ENCODE measurements at regions not wholly inside any gene's neighbourhood (a gene's known extent, or its start where the extent isn't known, plus 50 kb on each side); places are given as distances from the start of the nearest gene placed in this dataset.

DNA sequence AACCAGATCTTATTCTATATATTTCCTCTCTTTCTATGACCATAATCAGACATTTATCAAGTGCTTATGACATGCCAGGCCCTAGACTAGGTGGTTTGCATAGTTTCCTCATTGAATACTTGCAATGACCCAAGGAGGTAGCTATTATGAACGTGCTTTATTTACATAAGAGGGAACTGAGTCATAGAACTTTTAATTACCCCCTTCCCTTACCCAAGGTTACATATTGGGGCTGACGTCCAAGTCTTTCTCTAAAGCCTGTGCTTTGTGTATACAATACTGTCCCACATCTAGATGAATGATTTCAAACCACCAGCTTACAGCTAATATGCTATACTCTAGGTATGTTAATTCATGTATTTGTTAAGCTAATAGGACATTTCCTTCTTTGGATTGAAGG is 91.9 kb upstream of the NPY start:
- peaks cover 3% of the 10 kb centered on the region for H3K27me3 ChIP-seq (ENCODE audit: insufficient read depth, low read length, poor library complexity)
- no peaks in the 10 kb centered on the region for H3K9me3 ChIP-seq (ENCODE audit: insufficient read depth, low read length, severe bottlenecking)
- no peak overlapping the region for H3K4me2 ChIP-seq (ENCODE audit: insufficient read depth, low read length)
- no peaks in the 10 kb centered on the region for H4K20me1 ChIP-seq (ENCODE audit: insufficient read depth, low read length)
- no peak overlapping the region for H2AFZ ChIP-seq (ENCODE audit: low read depth, low read length)
- no peaks in the 10 kb centered on the region for H3K36me3 ChIP-seq (ENCODE audit: insufficient read depth, low read length)
- DNase-seq: no peak
- no peak overlapping the region for H3K4me3 ChIP-seq (ENCODE audit: low read depth in 1 of 2, low read length in 2 of 2)
- no peak overlapping the region for H3K9ac ChIP-seq (ENCODE audit: low read depth, low read length)
- H3K27ac ChIP-seq (ENCODE audit: low read length): no peak overlapping the region
- no peaks in the 10 kb centered on the region for H3K4me1 ChIP-seq (ENCODE audit: insufficient read depth, low read length)
- no peak for TF ChIP-seq EZH2 (IDR thresholded peaks at IDR 0.05; ENCODE audit: borderline replicate concordance, low read depth, low read length, severe bottlenecking)
- TF ChIP-seq, protein P1, sequence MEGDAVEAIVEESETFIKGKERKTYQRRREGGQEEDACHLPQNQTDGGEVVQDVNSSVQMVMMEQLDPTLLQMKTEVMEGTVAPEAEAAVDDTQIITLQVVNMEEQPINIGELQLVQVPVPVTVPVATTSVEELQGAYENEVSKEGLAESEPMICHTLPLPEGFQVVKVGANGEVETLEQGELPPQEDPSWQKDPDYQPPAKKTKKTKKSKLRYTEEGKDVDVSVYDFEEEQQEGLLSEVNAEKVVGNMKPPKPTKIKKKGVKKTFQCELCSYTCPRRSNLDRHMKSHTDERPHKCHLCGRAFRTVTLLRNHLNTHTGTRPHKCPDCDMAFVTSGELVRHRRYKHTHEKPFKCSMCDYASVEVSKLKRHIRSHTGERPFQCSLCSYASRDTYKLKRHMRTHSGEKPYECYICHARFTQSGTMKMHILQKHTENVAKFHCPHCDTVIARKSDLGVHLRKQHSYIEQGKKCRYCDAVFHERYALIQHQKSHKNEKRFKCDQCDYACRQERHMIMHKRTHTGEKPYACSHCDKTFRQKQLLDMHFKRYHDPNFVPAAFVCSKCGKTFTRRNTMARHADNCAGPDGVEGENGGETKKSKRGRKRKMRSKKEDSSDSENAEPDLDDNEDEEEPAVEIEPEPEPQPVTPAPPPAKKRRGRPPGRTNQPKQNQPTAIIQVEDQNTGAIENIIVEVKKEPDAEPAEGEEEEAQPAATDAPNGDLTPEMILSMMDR (IDR thresholded peaks at IDR 0.05; ENCODE audit: borderline replicate concordance, extremely low read depth, low read length, poor library complexity, severe bottlenecking): no peak
- no peaks in the 10 kb centered on the region for H3K79me2 ChIP-seq (ENCODE audit: insufficient read depth, low read length)
- ATAC-seq (ENCODE audit: insufficient read depth, low read depth): no peak

DNA sequence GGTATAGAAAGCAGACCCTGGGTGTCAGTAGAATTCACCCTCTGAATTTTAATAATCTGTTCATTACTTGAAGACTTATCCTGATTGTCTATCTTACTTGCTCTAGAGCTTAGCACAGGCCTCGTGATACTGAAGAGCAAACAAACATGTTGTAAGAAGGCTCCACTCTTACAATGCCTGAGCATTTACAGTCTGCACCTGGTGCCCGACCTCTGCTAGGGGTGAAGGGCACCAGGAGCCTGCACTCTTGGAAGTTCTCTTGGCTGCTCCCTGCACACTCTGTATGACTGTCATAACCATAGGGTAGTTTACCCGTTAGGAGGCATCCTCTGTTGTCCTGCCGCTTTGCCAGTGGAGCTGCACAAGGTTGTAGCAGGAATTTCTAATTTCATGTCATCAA is 91.3 kb upstream of the NPY start:
- Histone ChIP-seq H3K4me2 (ENCODE audit: insufficient read depth, low read length) (no peak overlapping the region), H3K9me3 (ENCODE audit: insufficient read depth, low read length, severe bottlenecking) (no peaks in the 10 kb centered on the region), H3K27me3 (ENCODE audit: insufficient read depth, low read length, poor library complexity) (no peaks in the 10 kb centered on the region), H3K4me3 (ENCODE audit: low read depth in 1 of 2, low read length in 2 of 2) (no peak overlapping the region), H2AFZ (ENCODE audit: low read depth, low read length) (no peak overlapping the region), H3K27ac (ENCODE audit: low read length) (no peak overlapping the region), H3K9ac (ENCODE audit: low read depth, low read length) (no peak overlapping the region), H3K4me1 (ENCODE audit: insufficient read depth, low read length) (no peaks in the 10 kb centered on the region), H3K36me3 (ENCODE audit: insufficient read depth, low read length) (no peaks in the 10 kb centered on the region), H4K20me1 (ENCODE audit: insufficient read depth, low read length) (no peaks in the 10 kb centered on the region), H3K79me2 (ENCODE audit: insufficient read depth, low read length) (no peaks in the 10 kb centered on the region)
- ATAC-seq (ENCODE audit: insufficient read depth, low read depth): no peak
- DNase-seq: no peak
- TF ChIP-seq EZH2 (IDR thresholded peaks at IDR 0.05; ENCODE audit: borderline replicate concordance, low read depth, low read length, severe bottlenecking): no peak
- TF ChIP-seq, protein P1 (IDR thresholded peaks at IDR 0.05; ENCODE audit: borderline replicate concordance, extremely low read depth, low read length, poor library complexity, severe bottlenecking): no peak

DNA sequence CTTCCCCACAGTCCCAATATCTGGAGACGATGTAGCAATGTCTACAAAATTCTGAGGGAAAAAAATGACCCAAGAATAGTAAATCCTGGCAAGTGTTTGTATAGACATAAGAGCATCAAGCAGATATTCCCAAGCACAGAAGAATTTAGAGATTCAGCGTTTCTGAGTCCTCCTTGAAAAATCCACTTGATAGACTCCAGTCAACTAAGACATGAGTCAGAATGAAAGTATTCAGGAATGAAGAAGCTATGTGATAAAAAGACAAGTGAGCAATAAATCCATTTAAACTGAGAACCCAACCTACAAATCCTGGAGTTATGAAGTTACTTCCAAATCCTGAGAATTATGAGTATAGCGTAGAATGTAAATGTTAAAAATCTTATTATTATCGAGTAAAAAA is 86.1 kb upstream of the NPY start:
- TF ChIP-seq, protein P1 (IDR thresholded peaks at IDR 0.05; ENCODE audit: borderline replicate concordance, extremely low read depth, low read length, poor library complexity, severe bottlenecking): no peak
- TF ChIP-seq EZH2 (IDR thresholded peaks at IDR 0.05; ENCODE audit: borderline replicate concordance, low read depth, low read length, severe bottlenecking): no peak
- Histone ChIP-seq H3K79me2 (ENCODE audit: insufficient read depth, low read length) (no peaks in the 10 kb centered on the region), H3K36me3 (ENCODE audit: insufficient read depth, low read length) (no peaks in the 10 kb centered on the region), H3K4me1 (ENCODE audit: insufficient read depth, low read length) (peaks cover 28% of the 10 kb centered on the region), H3K27ac (ENCODE audit: low read length) (no peak overlapping the region), H4K20me1 (ENCODE audit: insufficient read depth, low read length) (no peaks in the 10 kb centered on the region), H3K9ac (ENCODE audit: low read depth, low read length) (no peak overlapping the region), H2AFZ (ENCODE audit: low read depth, low read length) (no peak overlapping the region), H3K27me3 (ENCODE audit: insufficient read depth, low read length, poor library complexity) (no peaks in the 10 kb centered on the region), H3K4me3 (ENCODE audit: low read depth in 1 of 2, low read length in 2 of 2) (no peak overlapping the region), H3K4me2 (ENCODE audit: insufficient read depth, low read length) (no peak overlapping the region), H3K9me3 (ENCODE audit: insufficient read depth, low read length, severe bottlenecking) (no peaks in the 10 kb centered on the region)
- DNase-seq: no peak
- ATAC-seq (ENCODE audit: insufficient read depth, low read depth): no peak

DNA sequence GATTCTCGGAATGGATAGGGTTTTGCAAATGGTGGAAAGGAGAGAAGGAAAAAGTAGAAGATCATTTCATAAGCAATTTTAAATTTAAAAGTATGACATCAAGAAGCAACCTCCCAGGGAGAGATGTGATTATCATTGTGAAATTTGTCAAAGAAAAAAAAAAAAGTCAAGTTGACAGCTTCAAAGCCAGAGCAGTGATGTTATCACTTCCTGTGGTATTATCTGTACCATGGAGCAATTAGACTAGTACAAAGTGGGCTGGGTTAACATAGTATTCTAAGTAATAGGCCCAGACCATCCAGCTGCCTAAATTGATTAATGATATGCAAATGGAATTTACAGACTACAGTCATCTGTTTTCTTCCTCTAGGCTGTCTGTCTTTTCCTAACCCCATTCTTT is 84.0 kb upstream of the NPY start:
- Histone ChIP-seq H2AFZ (ENCODE audit: low read depth, low read length) (no peak overlapping the region), H3K4me2 (ENCODE audit: insufficient read depth, low read length) (no peak overlapping the region), H3K27me3 (ENCODE audit: insufficient read depth, low read length, poor library complexity) (no peaks in the 10 kb centered on the region), H4K20me1 (ENCODE audit: insufficient read depth, low read length) (no peaks in the 10 kb centered on the region), H3K9ac (ENCODE audit: low read depth, low read length) (no peak overlapping the region), H3K4me1 (ENCODE audit: insufficient read depth, low read length) (peaks cover 28% of the 10 kb centered on the region), H3K79me2 (ENCODE audit: insufficient read depth, low read length) (no peaks in the 10 kb centered on the region), H3K27ac (ENCODE audit: low read length) (no peak overlapping the region), H3K4me3 (ENCODE audit: low read depth in 1 of 2, low read length in 2 of 2) (no peak overlapping the region), H3K9me3 (ENCODE audit: insufficient read depth, low read length, severe bottlenecking) (no peaks in the 10 kb centered on the region), H3K36me3 (ENCODE audit: insufficient read depth, low read length) (no peaks in the 10 kb centered on the region)
- ATAC-seq (ENCODE audit: insufficient read depth, low read depth) (peak; percentile 96), DNase-seq (no peak)
- no peak for TF ChIP-seq EZH2 (IDR thresholded peaks at IDR 0.05; ENCODE audit: borderline replicate concordance, low read depth, low read length, severe bottlenecking)
- TF ChIP-seq, protein P1 (IDR thresholded peaks at IDR 0.05; ENCODE audit: borderline replicate concordance, extremely low read depth, low read length, poor library complexity, severe bottlenecking): no peak

Data from DND-41 (cell line).